GM12878 (cell line): ENCODE measurements at regions not wholly inside any gene's neighbourhood (a gene's known extent, or its start where the extent isn't known, plus 50 kb on each side); places are given as distances from the start of the nearest gene placed in this dataset.

Experiments used
- ATAC-seq: fragments of 200-7000 bp; cut with Tn5 transposase; 3 replicates; pipeline ENCODE4 v1.9.1; 2020; ENCODE audit warnings: mild to moderate bottlenecking, moderate library complexity
- BruUV-seq: library from RNA; stranded (reverse); fragments of 400-500 nt; replicated peaks from 2 replicates; lab custom pipeline; 2021; lab: Mats Ljungman, UMichigan
- CTCF ChIA-PET: fragments of 300-600 bp; sonication (Branson Sonifier 250); formaldehyde crosslinking; extraction: SDS; loops from one replicate; lab custom pipeline; 2021; ENCODE audit warnings: inconsistent platforms; lab: Yijun Ruan, JAX
- POLR2A ChIA-PET: fragments of 350-600 bp; formaldehyde crosslinking; extraction: SDS; loops from one replicate; lab custom pipeline; 2021; ENCODE audit warnings: inconsistent platforms; lab: Charles Lee
- RAD21 ChIA-PET: fragments of 300-600 bp; sonication (Branson Sonifier 250); formaldehyde crosslinking; loops from one replicate; lab custom pipeline; 2023; ENCODE audit warnings: antibody characterized with exemption; ENCODE audit not compliant: unreplicated experiment; lab: Charles Lee
- SMC1A ChIA-PET: fragments of 300-600 bp; sonication (Branson Sonifier 250); formaldehyde crosslinking; loops from one replicate; lab custom pipeline; 2023; ENCODE audit not compliant: unreplicated experiment, uncharacterized antibody; lab: Charles Lee
- DNase-seq: peaks from one replicate; pipeline ENCODE4 v3.0.0-alpha.2; 2011; ENCODE audit warnings: low read depth, low spot score
- FAIRE-seq: peaks from 3 replicates; lab custom pipeline; 2011; peaks lifted over from hg19 to GRCh38; lab: Jason Lieb, UNC
- H2AFZ ChIP-seq: 2 replicates; pipeline ENCODE4 v1.6.0; 2011; ENCODE audit warnings: low read depth, low read length, control low read depth; ENCODE audit not compliant: control insufficient read depth
- H3K27ac ChIP-seq: 2 replicates; pipeline ENCODE4 v1.5.1; 2011; ENCODE audit warnings: control low read depth; ENCODE audit not compliant: control insufficient read depth, insufficient read depth
- H3K27me3 ChIP-seq, 2 experiments: replicated peaks in 1 of 2; 2 replicates each; pipeline versions ENCODE4 v1.6.0 to v1.6.1; 2011; ENCODE audit warnings: low read length in 1 of 2; ENCODE audit not compliant: control insufficient read depth in 2 of 2, insufficient read depth in 2 of 2
- H3K36me3 ChIP-seq, 2 experiments: 2 replicates each; pipeline ENCODE4 v1.5.1; 2011; ENCODE audit warnings: low read length in 1 of 2; ENCODE audit not compliant: control insufficient read depth in 2 of 2, insufficient read depth in 2 of 2
- H3K4me1 ChIP-seq: 2 replicates; pipeline ENCODE4 v1.6.1; 2011; ENCODE audit warnings: mild to moderate bottlenecking, low read length, moderate library complexity, mixed read lengths; ENCODE audit not compliant: control insufficient read depth, insufficient read depth
- H3K4me2 ChIP-seq: 2 replicates; pipeline ENCODE4 v1.6.0; 2011; ENCODE audit warnings: control low read depth; ENCODE audit not compliant: control insufficient read depth, insufficient read depth
- H3K4me3 ChIP-seq: fragments of 200-600 bp; sonication (generic); 2 replicates; pipeline ENCODE4 v1.5.1; 2016
- H3K79me2 ChIP-seq: 2 replicates; pipeline ENCODE4 v1.6.0; 2011; ENCODE audit warnings: low read length; ENCODE audit not compliant: control insufficient read depth, insufficient read depth
- H3K9ac ChIP-seq: 2 replicates; pipeline ENCODE4 v1.8.0; 2011; ENCODE audit warnings: low read length, control low read depth, mixed read lengths; ENCODE audit not compliant: control insufficient read depth, insufficient read depth
- H3K9me3 ChIP-seq: replicated peaks from 3 replicates; pipeline ENCODE4 v1.5.1; 2011; ENCODE audit warnings: mild to moderate bottlenecking, low read length; ENCODE audit not compliant: control insufficient read depth, insufficient read depth
- H4K20me1 ChIP-seq: 2 replicates; pipeline ENCODE4 v1.6.0; 2011; ENCODE audit not compliant: control insufficient read depth, insufficient read depth
- BHLHE40 ChIP-seq, 2 experiments: fragments of 450-650 bp in 1 of 2; IDR thresholded peaks; 2 replicates each; pipeline ENCODE4 v1.6.1; 2011 to 2017; ENCODE audit warnings: low read depth in 2 of 2, borderline replicate concordance in 1 of 2, improper control_type of control experiment in 1 of 2, low read length in 1 of 2, mild to moderate bottlenecking in 1 of 2
- EED ChIP-seq: sonication (generic); IDR thresholded peaks from 2 replicates; pipeline ENCODE4 v1.6.1; 2016; ENCODE audit warnings: antibody characterized with exemption, low read depth
- JUNB ChIP-seq: IDR thresholded peaks from 2 replicates; pipeline ENCODE4 v1.6.1; 2016; ENCODE audit warnings: antibody characterized with exemption, mild to moderate bottlenecking
- PAX5 ChIP-seq: IDR thresholded peaks from 2 replicates; pipeline ENCODE4 v1.6.1; 2011; ENCODE audit warnings: low read depth, low read length, borderline replicate concordance
- RB1 ChIP-seq: fragments of 450-650 bp; formaldehyde crosslinking; IDR thresholded peaks from 2 replicates; pipeline ENCODE4 v1.6.1; 2017; ENCODE audit warnings: mild to moderate bottlenecking, borderline replicate concordance
- ZNF217 ChIP-seq: fragments of 450-650 bp; IDR thresholded peaks from 2 replicates; pipeline ENCODE4 v1.6.1; 2017; ENCODE audit warnings: antibody characterized with exemption, mild to moderate bottlenecking
- WGBS: methylation state at CpG from one replicate; pipeline ENCODE4 v1.1.6; 2016; ENCODE audit warnings: low lambda C conversion rate; ENCODE audit not compliant: insufficient replicate concordance, insufficient coverage; ENCODE audit errors: missing lambda C conversion rate; 5-methylcytosine and 5-hydroxymethylcytosine counted together
- in situ Hi-C: fragments of 300-500 bp; cut with MboI; formaldehyde crosslinking; loops from 9 replicates; pipeline ENCODE4 v1.14.3; 2018; ENCODE audit warnings: mixed read lengths
- intact Hi-C: fragments of 100-400 bp; cut with micrococcal nuclease; formaldehyde crosslinking; loops from one replicate; pipeline ENCODE4 v1.14.2; 2022; ENCODE audit not compliant: unreplicated experiment
- TF ChIP-seq, protein P1 (sequence below): IDR thresholded peaks from 2 replicates; pipeline ENCODE4 v1.6.1; 2012; ENCODE audit warnings: low read depth, low read length, improper control_type of control experiment
- TF ChIP-seq, protein P2 (sequence below): IDR thresholded peaks from 2 replicates; pipeline ENCODE4 v1.6.1; 2011; ENCODE audit warnings: low read depth, low read length, improper control_type of control experiment, borderline replicate concordance

DNA sequence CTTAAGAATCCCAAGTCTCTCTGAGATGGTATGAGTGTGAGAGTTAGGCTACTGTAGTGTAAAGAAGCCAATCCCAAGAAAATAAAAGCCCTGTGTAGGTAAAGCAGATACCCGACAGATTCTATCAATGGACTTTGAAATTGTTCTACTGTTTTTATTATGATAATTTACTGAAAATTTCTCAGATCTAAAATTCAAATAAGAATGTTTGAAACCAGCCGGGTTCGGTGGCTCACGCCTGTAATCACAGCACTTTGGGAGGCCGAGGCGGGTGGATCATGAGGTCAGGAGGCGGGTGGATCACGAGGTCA, 208.3 kb upstream of the SPRED2 start:
- intact Hi-C loops, result loop anchor here (1.0 kb wide), 2 partner anchors 71 to 161 kb away; no protein-coding TSS in a partner anchor
- no peak for ATAC-seq
- H2AFZ ChIP-seq, result no peak overlapping the region

More for the DNA sequence above, 208.3 kb upstream of the SPRED2 start:
- CTCF ChIA-PET, result interaction anchor here (0.7 to 3.7 kb wide), 20 partner anchors 9 to 767 kb away, joined by 3 to 26 read pairs (median 4); no protein-coding TSS in a partner anchor
- POLR2A ChIA-PET, result no interaction called here
- Histone ChIP-seq H3K79me2 (no peaks in the 10 kb centered on the region), H3K9ac (no peak overlapping the region), H3K4me1 (no peaks in the 10 kb centered on the region), H3K36me3 (no peaks in the 10 kb centered on the region), H4K20me1 (no peaks in the 10 kb centered on the region), H3K9me3 (no peaks in the 10 kb centered on the region), H3K4me2 (no peak overlapping the region), H3K4me3 (no peak overlapping the region), H3K27me3 (peaks cover 2 to 6% of the 10 kb centered on the region in 2 experiments; a peak in 3 of 4 replicates)
- WGBS, result 52% methylated on average over 8 of the region's 8 CpGs
- RAD21 ChIA-PET, result interaction anchor here (0.7 to 1.2 kb wide), 8 partner anchors 10 to 1885 kb away, joined by 3 to 10 read pairs (median 3); no protein-coding TSS in a partner anchor
- DNase-seq (no peak), FAIRE-seq (no peak)
- no TSS peak for BruUV-seq
- in situ Hi-C loops, result no loop called here
- SMC1A ChIA-PET, result interaction anchor here (1.0 to 2.8 kb wide), 3 partner anchors 12 to 788 kb away, joined by 3 to 10 read pairs (median 8); no protein-coding TSS in a partner anchor
- TF ChIP-seq ZNF217 (no peak), JUNB (no peak), PAX5 (no peak), BHLHE40 (IDR thresholded peaks at IDR 0.05; ENCODE audit: borderline replicate concordance in 1 of 2, low read depth in 2 of 2, low read length in 1 of 2) (no peak), RB1 (no peak), EED (no peak)
- TF ChIP-seq, protein P1, sequence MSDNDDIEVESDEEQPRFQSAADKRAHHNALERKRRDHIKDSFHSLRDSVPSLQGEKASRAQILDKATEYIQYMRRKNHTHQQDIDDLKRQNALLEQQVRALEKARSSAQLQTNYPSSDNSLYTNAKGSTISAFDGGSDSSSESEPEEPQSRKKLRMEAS, result no peak
- TF ChIP-seq, protein P2, sequence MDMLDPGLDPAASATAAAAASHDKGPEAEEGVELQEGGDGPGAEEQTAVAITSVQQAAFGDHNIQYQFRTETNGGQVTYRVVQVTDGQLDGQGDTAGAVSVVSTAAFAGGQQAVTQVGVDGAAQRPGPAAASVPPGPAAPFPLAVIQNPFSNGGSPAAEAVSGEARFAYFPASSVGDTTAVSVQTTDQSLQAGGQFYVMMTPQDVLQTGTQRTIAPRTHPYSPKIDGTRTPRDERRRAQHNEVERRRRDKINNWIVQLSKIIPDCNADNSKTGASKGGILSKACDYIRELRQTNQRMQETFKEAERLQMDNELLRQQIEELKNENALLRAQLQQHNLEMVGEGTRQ, result no peak
- TF ChIP-seq, all 136 proteins: peak for 0
- no peak overlapping the region for H3K27ac ChIP-seq
